Hematopoietic multipotent progenitor cell treated with erythropoietin and hydrocortisone succinate and interleukin-3 and kit ligand, for 15 days (in vitro differentiated cells): ENCODE measurements at regions not wholly inside any gene's neighbourhood (a gene's known extent, or its start where the extent isn't known, plus 50 kb on each side); places are given as distances from the start of the nearest gene placed in this dataset.
"Not testable (repeated sequence)": the region's sequence is repeated elsewhere in the genome, so short reads cannot be mapped to it uniquely, and the experiment has no call there.

Experiments
- DNase-seq: peaks from one replicate; pipeline ENCODE4 v3.0.0-alpha.2; 2015; ENCODE audit warnings: low spot score

DNA sequence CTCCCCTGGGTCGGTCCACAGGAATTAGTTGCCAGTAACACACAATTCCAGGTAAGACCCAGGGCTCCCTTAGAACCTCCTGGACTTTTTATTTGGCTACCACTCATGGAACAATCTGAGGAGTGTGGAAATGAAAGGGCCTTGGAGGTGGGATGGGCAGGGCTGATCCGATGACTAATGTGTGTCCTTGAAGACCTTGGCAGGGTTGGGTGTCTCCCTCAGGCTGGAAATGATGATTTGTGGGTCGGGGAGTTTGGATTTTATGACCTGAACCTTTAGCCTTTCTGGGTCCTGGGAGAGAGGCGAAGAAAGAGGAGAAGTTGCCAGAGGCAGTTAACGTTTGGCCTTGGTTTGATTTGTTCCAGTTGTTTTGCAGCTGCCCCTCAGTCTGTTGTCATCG, 425.0 kb downstream of the MID1IP1 start:
- no peak for DNase-seq

GRCh38 chrX:39227371-39227770, 426.1 kb downstream of the MID1IP1 start:
- no peak for DNase-seq

GRCh38 chrX:39238006-39238405, 436.7 kb downstream of the MID1IP1 start:
- no peak for DNase-seq

- peak; percentile 55 for DNase-seq
These were observed 440.9 kb downstream of the MID1IP1 start for GRCh38 chrX:39242187-39242586.

- no peak for DNase-seq
These were observed 442.9 kb downstream of the MID1IP1 start for GRCh38 chrX:39244147-39244546.

GRCh38 chrX:39245024-39245423, 443.8 kb downstream of the MID1IP1 start:
- DNase-seq, result no peak

GRCh38 chrX:39247536-39247935, 446.3 kb downstream of the MID1IP1 start:
- no peak for DNase-seq

- DNase-seq, result no peak
These were observed 447.1 kb downstream of the MID1IP1 start for GRCh38 chrX:39248330-39248729.

DNA sequence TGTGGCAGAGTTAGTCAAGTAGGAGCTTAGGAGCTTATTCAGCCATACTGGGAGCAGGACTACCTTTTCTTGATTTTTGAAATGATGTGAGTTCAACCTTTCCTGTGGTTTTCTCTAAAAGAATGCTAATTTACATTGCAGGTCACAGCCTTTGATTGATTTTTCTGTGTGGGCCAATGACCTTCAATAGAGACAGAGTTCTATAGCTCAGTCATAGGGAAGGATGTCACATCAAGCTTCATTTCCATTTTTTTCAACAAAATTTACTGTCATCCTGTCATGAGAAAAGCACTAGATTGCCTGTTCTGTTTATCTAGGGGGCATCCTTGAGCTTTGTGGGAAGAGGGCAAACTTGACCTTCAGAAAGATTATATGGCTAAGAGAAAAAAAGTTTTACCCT, 448.7 kb downstream of the MID1IP1 start:
- no peak for DNase-seq

GRCh38 chrX:39251995-39252394, 450.7 kb downstream of the MID1IP1 start:
- DNase-seq, result no peak

GRCh38 chrX:39253551-39253950, 452.3 kb downstream of the MID1IP1 start:
- DNase-seq, result no peak

DNA sequence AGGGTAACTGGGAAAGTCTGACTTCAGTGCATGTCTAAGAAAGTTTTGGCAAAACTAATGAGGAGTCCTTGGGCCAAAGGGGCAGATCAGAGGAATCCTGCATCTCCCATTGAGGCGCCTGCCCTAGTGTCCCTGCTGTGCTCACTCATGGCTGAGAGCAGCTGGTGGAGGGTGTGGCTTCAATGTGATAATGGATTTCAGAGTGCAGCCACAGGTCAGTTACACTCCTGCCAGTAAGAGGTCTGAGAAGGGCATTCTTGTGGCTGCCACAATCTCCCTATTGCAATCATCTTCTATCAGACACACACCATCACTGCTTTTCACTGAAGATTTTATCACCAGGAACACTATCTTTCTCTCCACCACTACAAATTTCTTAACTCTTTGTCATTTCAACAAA, 457.1 kb downstream of the MID1IP1 start:
- DNase-seq, result no peak

- no peak for DNase-seq
These were observed 459.7 kb downstream of the MID1IP1 start for GRCh38 chrX:39260965-39261364.

DNA sequence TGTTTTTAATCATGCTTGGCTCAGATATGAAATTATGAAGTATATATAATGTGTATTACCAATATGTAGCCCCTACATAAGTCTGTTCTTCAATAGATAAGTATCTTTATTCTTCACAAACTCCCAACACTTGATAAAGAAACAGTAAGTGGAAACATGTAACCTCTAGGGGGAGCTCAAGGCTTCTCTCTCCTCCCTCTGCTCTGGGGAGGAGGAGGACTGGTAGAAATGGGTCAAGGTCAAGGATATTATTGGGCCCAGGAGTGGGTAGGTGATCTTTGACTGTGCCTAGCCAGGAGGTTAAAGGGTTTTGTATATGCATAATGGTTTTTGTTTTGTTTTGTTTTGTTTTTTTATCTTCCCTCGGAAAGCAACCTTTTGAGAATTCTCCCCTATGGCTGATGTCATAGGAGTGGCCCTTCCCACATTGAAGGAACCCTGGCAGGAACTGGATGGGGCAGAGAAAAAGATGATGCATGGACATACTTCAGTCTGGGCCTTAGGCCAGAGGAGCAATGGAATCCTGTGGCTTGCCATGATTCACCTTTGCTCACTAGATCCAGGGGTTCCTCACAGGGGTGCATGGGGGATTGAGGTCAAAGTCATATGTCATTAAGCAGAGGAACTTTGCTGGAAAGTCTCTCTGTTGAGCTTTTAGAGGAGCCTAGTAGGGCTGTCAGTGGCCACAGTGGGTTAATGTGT, 460.3 kb downstream of the MID1IP1 start:
- peak; percentile 40 for DNase-seq

- no peak for DNase-seq
These were observed 461.4 kb downstream of the MID1IP1 start for GRCh38 chrX:39262641-39263040.

DNA sequence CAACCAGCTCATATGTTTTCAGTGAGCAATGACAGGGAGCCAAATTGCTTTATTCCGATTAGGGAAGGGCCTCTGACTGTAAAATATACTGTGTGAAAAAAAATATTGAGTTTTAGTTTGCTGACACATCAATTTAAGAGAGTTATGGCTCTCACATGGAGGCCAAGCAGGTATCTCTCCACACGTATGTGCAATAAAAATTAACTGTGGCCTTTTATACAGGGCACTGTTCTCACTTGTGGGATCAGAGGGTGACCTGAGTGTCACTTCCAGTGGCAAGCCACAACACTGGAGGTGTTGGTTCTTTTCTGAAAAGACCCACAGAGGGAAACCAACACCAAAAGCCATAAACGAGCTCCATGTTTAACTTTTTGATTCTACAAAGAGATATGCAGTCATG, 462.8 kb downstream of the MID1IP1 start:
- DNase-seq, result no peak

DNA sequence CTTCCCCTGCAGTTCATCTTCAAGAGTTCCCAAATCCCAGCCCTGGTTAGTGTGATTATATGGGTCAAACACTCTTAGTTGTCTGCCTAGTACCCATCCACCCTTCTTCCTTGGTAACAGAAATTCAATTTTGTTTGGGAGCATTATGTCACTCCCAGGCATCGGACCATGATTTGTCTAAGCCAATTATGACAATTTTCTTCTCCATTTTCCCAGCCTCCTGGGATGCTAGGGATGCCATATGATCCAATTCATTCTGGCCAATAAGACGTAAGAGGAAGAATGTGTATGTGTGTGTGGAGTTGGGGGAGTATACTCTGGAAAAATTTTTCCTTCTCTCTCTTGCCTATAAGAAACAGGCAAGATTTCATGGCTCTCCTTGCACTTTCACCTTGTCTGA, 465.9 kb downstream of the MID1IP1 start:
- DNase-seq, result no peak

- no peak for DNase-seq
These were observed 466.9 kb downstream of the MID1IP1 start for GRCh38 chrX:39268207-39268606.

GRCh38 chrX:39275500-39276068, 474.3 kb downstream of the MID1IP1 start:
- DNase-seq, result no peak

GRCh38 chrX:39277685-39278390, 476.6 kb downstream of the MID1IP1 start:
- DNase-seq, result not testable (repeated sequence)

- no peak for DNase-seq
These were observed 482.0 kb downstream of the MID1IP1 start for GRCh38 chrX:39283239-39283638.

- DNase-seq, result no peak
These were observed 487.3 kb downstream of the MID1IP1 start for GRCh38 chrX:39288592-39288991.

GRCh38 chrX:39289827-39290226, 488.6 kb downstream of the MID1IP1 start:
- no peak for DNase-seq
